ENCODE measurements at regions not wholly inside any gene's neighbourhood (a gene's known extent, or its start where the extent isn't known, plus 50 kb on each side); places are given as distances from the start of the nearest gene placed in this dataset.

DNA sequence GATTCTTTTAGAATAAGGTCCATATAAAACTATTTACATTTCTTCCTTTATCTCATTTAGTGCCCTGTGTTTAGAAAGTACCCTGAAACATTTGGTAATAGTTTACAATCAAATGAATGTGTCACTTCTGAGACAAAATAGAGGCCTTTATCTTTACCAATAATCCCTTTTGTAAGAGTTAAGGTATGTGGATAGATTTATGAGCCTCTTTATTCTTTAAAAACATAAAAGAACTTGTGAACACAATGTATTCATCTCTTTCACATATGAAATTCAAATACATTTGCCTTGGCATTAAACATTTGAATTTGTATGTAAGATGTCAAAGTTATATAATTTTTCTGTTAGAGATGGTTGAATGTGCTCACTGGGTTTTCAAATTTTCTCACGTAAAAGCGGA lies 180.5 kb upstream of the CWC22 start:
- DNase-seq: no peak

DNA sequence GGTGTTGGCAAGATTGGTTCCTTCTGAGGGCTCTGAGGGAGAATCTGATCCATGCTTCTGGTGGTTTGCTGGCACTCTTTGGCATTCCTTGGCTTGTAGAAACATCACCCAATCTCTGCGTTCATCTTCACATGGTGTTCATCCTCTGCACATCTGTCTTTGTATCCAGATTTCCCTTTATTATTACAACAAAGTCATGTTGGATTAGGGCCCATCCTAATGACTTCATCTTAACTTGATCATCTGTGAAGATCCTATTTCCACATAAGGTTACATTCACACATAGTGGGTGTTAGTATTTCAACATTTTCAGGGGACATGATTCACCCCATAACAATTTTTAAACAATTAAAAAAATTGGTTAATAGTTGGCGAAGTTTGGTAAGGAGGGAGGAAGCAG lies 177.4 kb upstream of the CWC22 start:
- DNase-seq: no peak

GRCh38 chr2:180180511-180180910 lies 173.4 kb upstream of the CWC22 start:
- no peak for DNase-seq

- DNase-seq: no peak
These were observed 170.4 kb upstream of the CWC22 start for GRCh38 chr2:180177534-180177933.

DNA sequence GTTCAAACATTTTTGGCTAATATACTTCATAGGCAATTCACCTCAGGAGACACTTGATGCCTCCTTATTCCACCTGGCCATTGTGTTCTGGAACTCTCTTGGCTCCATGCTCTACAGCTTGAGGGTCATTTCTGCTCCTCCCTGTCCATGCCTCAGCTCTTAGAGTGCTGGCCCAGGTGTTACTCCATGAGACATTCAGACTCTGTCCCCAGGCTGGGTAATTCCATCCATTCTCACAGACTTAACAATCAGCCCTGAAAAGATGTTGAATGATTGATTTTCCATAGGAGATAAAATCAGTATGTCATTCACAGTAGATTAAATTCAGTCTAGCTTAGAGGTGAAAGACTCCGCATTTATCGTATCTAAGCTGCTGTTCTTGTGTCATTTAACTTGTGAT lies 168.6 kb upstream of the CWC22 start:
- no peak for DNase-seq

DNA sequence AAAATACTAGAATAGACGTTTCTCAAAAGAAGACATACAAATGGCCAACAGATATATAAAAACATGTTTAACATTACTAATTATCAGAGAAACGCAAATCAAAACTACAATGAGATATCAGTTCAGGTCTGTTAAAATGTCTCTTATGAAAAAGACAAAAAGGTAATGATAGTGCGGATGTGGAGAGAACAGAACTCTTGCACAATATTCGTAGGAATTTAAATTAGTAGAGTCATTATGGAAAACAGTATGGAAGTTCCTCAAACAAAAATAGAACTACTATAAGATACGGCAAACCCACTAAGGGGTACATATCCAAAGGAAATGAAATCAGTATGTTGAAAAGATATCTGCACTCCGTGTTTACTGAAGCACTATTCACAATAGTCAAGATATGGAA lies 167.5 kb upstream of the CWC22 start:
- DNase-seq: no peak

- no peak for DNase-seq
These were observed 162.4 kb upstream of the CWC22 start for GRCh38 chr2:180169474-180169873.

DNA sequence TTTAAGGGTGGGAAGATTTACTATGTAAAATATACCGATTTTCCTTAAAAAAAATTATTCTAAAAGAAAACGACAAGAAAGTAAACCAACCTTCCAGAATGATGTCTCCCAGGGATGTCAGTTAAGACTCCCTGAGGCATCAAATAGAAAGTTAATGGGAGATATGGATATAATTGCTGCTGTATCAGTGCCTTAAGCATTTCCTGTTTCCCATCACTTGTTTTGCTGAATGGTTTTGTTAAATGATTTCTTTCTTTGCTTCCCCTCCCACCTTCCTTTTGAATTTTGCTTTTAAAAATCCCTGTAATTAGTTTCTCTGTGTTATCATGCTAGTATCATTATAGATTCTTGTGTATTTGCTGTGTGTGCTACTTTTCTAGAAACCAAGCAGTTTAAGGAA lies 154.3 kb upstream of the CWC22 start:
- DNase-seq: no peak

DNA sequence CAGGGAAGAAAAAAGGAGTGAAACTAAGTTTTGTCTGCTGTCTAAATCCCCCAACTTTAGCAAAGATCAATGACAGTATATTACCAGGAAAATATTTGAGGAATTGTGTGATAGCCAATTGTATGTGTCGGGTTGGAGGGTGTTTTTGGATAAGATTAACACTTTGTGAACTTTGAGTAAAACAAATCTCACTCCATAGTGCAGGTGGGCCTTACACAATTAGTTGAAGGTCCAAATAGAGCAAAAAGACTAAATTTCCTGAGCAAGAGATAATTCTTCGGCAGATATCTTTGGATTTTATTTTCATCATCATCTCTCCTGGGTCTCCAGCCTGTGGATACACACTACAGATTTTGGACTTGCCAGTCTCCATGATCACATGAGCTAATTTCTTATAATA lies 152.8 kb upstream of the CWC22 start:
- no peak for DNase-seq

GRCh38 chr2:180158961-180159360 lies 151.9 kb upstream of the CWC22 start:
- no peak for DNase-seq

- DNase-seq: no peak
These were observed 149.6 kb upstream of the CWC22 start for GRCh38 chr2:180156651-180157050.

- no peak for DNase-seq
These were observed 143.5 kb upstream of the CWC22 start for GRCh38 chr2:180150606-180151005.

DNA sequence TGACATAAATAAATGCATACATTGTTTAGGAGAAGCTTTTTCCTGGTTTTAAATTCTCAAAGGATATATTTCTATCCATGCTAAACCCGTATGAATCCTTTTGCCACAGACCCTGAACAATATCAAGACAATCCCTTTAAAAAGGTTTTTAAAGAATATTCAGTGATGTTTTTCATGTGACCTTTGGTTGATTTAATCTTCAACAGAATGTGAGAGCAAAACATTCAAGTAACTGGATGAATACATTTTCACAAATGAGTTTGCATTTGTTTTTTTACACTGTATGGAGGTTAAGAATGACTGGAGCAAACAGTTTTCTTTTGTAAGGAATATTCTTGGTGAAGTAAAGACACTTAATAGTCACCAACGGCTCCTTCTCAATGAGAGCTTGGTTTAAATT lies 139.4 kb upstream of the CWC22 start:
- no peak for DNase-seq

DNA sequence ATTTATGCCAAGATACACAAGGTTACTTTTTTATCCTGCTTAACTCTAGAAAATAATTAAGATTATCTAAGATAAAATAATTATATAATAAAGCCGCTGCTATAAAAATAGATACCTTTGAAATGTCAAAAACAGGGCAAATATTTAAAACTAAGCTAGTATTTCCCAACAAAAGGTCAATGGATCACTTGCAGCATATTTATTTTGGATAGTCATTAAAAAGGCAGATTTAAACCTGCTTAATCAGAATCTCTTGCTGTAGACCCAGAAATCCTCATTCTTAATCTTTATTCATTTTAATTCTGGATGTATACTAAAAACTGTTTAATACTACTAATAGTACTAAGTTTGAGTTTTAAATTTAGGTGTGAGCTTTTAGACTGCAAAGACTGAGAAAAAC lies 139.0 kb upstream of the CWC22 start:
- no peak for DNase-seq

DNA sequence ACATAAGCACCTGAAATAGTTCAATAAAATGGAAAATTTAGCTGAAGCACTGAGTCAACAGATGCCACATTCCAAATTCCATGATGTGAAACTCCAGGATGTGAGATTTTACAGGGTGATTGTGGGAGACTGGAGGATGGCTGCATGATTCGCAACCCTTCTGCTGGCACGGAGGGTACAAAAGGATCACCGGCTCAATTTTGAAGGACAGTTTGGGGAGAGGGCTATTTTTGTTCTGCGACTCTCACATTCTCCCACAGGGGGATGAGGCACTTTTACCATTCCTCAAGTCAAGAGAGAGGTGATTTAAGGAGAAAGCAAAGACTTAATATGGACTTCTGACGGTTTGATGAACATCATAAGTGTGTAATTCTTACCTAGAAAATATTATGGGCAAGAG lies 138.1 kb upstream of the CWC22 start:
- DNase-seq: no peak

- DNase-seq: no peak
These were observed 137.3 kb upstream of the CWC22 start for GRCh38 chr2:180144338-180144813.

DNA sequence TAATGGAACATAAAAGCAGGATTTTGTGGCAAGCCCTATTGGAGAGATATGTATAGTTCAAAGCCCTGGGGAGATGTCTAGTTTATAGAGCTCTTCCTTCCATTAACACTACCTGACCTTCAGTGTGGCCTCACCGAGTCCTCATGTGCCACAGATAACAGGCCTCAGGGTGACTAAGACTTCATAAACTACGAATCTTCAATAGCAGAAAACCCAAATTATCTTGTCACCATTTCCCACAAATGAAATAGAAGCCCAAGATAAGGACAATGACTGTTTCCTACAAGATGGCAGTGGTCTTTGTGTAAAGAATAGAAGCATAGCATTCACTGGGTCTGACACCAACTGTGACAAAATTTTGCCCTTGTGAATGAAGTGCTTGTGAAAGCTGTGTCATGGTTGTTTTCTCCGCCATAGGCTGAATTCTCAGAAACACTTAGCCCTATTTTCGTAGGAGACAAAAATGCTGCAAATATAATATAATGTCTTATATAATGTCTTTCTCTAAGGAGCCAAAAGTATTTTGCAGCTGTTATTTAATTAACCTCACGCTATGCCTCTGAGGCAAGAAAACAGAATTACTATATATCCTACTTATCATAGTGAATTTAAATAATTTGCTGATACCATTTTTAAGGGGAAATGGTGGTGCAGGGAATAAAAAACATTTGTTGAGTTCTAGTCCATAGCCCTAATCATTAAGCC lies 136.7 kb upstream of the CWC22 start:
- DNase-seq: no peak

- DNase-seq: no peak
These were observed 134.5 kb upstream of the CWC22 start for GRCh38 chr2:180141600-180141999.

- DNase-seq: no peak
These were observed 126.6 kb upstream of the CWC22 start for GRCh38 chr2:180133736-180134135.

DNA sequence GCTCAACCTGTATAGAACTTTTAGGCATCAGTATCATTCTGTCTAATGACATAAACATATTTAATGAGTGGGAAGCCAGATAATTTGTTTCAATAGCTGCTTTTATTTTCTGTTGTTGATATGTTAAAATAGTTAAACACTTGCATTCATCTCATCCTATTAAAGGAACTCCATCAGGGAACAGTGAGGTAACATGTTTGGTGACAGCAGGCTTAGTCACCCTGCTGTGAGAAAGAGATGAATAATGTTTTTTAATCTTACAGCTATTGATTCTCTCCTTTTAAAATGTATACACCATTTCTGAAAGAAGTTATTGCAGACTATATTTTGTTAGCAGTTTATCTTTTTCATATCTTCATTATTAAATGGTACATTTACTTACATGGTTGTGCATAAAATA lies 123.3 kb upstream of the CWC22 start:
- DNase-seq: no peak

- DNase-seq: no peak
These were observed 121.8 kb upstream of the CWC22 start for GRCh38 chr2:180128861-180129260.

- peak; percentile 88 for DNase-seq
These were observed 118.3 kb upstream of the CWC22 start for GRCh38 chr2:180125245-180125962.

- peak; percentile 82 for DNase-seq
These were observed 117.4 kb upstream of the CWC22 start for GRCh38 chr2:180124273-180125139.

- no peak for DNase-seq
These were observed 115.8 kb upstream of the CWC22 start for GRCh38 chr2:180122874-180123273.

Measured in NCI-H82 (cell line).